ENCODE measurements at regions not wholly inside any gene's neighbourhood (a gene's known extent, or its start where the extent isn't known, plus 50 kb on each side); places are given as distances from the start of the nearest gene placed in this dataset.

GRCh38 chr9:78521680-78522079 is 224.8 kb downstream of the PSAT1 start:
- no peak for TF ChIP-seq ZFX (IDR thresholded peaks at IDR 0.05; ENCODE audit: borderline replicate concordance)
- H3K27ac ChIP-seq = no peak overlapping the region

- no peak for TF ChIP-seq CTCF (IDR thresholded peaks at IDR 0.05)
- TF ChIP-seq ZFX (IDR thresholded peaks at IDR 0.05; ENCODE audit: borderline replicate concordance) = no peak
- H3K27ac ChIP-seq = no peak overlapping the region
Measured at GRCh38 chr9:78525986-78526560, 229.1 kb downstream of the PSAT1 start.

DNA sequence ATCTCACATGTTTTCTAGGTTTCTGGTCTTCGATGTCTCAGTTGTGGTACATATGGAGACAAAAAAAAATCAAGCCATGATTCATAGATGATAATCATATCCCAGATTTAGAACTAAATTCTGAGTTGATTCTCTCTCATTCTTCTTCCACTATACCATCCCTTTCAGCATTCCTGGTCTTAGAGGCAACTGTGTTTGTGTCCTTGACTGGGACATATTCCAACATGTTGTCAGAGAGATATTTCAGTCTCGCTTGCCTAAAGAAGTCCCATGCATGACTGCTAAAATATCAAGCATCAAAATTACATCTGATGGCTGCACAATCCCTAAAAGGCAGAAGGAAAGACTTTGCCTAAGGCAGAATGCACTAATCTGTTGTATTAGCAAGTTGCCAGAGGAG is 236.6 kb downstream of the PSAT1 start:
- H3K27ac ChIP-seq = no peak overlapping the region

DNA sequence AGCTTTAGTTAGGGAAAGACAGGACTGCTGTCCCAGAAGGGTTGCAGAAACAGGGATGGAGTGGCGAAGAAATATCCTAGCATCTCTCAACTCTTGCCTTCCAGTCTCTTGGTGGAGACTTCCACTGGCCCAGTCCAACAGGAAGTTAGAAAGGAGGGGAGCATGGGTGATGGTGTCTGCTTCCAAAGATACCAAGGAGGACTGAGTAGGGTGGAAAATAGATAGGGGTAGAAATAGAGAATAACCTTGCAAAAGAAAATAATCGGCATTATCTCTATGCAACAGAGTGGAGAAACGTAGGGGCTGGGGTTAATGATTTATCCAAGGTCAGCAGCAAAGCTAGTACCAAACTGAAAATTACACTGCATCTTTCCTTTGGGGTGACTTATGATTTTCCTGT is 242.3 kb downstream of the PSAT1 start:
- TF ChIP-seq CTCF (IDR thresholded peaks at IDR 0.05) = no peak
- TF ChIP-seq ZFX (IDR thresholded peaks at IDR 0.05; ENCODE audit: borderline replicate concordance) = no peak
- no peak overlapping the region for H3K27ac ChIP-seq

More for the DNA sequence above, 236.6 kb downstream of the PSAT1 start:
- TF ChIP-seq CTCF (IDR thresholded peaks at IDR 0.05) = no peak
- no peak for TF ChIP-seq ZFX (IDR thresholded peaks at IDR 0.05; ENCODE audit: borderline replicate concordance)

DNA sequence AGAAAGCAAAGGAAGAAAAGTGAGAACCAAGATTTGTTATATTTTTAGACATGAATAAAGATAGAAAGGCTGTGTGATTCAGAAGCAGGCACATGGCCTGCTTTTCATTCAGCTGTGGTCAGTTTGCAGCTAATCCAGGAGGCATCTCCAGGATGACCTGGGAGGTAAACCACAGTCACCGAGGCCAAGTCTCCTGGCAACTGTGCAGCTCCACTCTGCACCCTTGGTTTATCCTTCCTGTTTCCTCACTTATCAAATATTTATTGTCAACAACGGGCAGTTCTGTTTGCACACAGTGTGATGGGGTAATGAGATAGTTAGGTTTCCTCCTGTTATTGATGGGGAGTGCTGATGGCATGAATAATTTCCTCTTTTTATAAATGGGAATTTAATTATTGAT is 243.0 kb downstream of the PSAT1 start:
- TF ChIP-seq ZFX (IDR thresholded peaks at IDR 0.05; ENCODE audit: borderline replicate concordance) (no peak), CTCF (IDR thresholded peaks at IDR 0.05) (no peak)
- no peak overlapping the region for H3K27ac ChIP-seq

GRCh38 chr9:78541868-78542443 is 245.0 kb downstream of the PSAT1 start:
- no peak overlapping the region for H3K27ac ChIP-seq
- TF ChIP-seq ZFX (IDR thresholded peaks at IDR 0.05; ENCODE audit: borderline replicate concordance) (no peak), CTCF (IDR thresholded peaks at IDR 0.05) (no peak)

DNA sequence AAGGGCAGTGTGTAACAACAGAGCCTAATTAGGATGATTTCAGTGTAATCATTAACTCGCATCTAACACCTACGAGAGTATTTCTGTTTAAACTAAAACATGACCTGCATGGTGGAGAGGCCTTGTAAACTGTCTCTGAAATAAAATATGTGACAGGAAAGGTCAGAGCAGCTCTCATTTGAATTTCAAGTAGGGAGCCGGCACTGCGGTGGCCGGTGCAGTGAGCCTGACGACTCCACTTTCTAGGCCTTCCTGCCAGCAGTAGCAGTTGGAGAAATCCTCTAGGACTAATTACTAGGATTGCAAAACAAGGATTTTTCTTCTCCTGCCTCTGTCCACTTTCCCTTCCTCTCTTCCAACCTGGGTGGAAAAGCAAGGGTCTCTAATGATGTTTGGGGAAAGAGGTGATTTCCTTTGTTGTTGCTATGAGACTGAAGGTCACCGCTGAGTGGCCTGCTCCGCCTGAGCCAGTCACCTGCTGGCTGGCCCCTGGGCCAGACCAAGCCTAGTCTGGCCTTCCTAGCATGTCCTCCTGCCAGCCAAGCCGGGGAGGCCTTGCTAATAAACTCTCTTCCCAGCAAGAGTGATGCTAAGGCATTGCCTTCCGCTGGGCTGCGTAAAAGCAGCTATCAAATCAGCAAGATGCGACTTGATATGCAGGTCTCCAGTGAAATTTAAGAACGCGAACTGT is 245.7 kb downstream of the PSAT1 start:
- no peak for TF ChIP-seq ZFX (IDR thresholded peaks at IDR 0.05; ENCODE audit: borderline replicate concordance)
- TF ChIP-seq CTCF (IDR thresholded peaks at IDR 0.05) = no peak
- H3K27ac ChIP-seq = no peak overlapping the region

Data from 22Rv1 (cell line).